HUES64 (cell line): ENCODE measurements at regions not wholly inside any gene's neighbourhood (a gene's known extent, or its start where the extent isn't known, plus 50 kb on each side); places are given as distances from the start of the nearest gene placed in this dataset.

ENCODE experiments used
- H3K27ac ChIP-seq: 2 replicates; pipeline ENCODE4 v1.7.0; 2013; ENCODE audit warnings: low read depth, low read length, inconsistent platforms
- H3K27me3 ChIP-seq: 2 replicates; pipeline ENCODE4 v1.6.1; 2013; ENCODE audit warnings: mild to moderate bottlenecking, low read length; ENCODE audit not compliant: insufficient read depth
- H3K36me3 ChIP-seq: 2 replicates; pipeline ENCODE4 v1.6.1; 2013; ENCODE audit warnings: mild to moderate bottlenecking, low read length; ENCODE audit not compliant: insufficient read depth
- H3K4me1 ChIP-seq: 2 replicates; pipeline ENCODE4 v1.6.1; 2013; ENCODE audit warnings: mild to moderate bottlenecking, low read length, moderate library complexity; ENCODE audit not compliant: insufficient read depth
- H3K4me3 ChIP-seq: 2 replicates; pipeline ENCODE4 v1.5.1; 2013; ENCODE audit warnings: mild to moderate bottlenecking, low read length, moderate library complexity
- H3K9ac ChIP-seq: 2 replicates; pipeline ENCODE4 v1.6.1; 2013; ENCODE audit warnings: mild to moderate bottlenecking, low read depth, low read length
- H3K9me3 ChIP-seq: 2 replicates; pipeline ENCODE4 v1.6.1; 2013; ENCODE audit warnings: low read depth, low read length; ENCODE audit not compliant: insufficient read depth
- WGBS: fragments of 150-250, 120-280 bp; methylation state at CpG from one replicate; pipeline ENCODE4 v1.1.7; 2013; ENCODE audit warnings: missing lambda C conversion rate; 5-methylcytosine and 5-hydroxymethylcytosine counted together

GRCh38 chr15:31259562-31260252 lies 66.9 kb upstream of the KLF13 start:
- Histone ChIP-seq H3K27me3 (no peaks in the 10 kb centered on the region), H3K4me3 (no peak overlapping the region), H3K9ac (no peak overlapping the region), H3K9me3 (no peaks in the 10 kb centered on the region), H3K36me3 (no peaks in the 10 kb centered on the region), H3K4me1 (no peaks in the 10 kb centered on the region), H3K27ac (no peak overlapping the region)
- WGBS: 80% methylated on average over 1 of the region's 1 CpG

DNA sequence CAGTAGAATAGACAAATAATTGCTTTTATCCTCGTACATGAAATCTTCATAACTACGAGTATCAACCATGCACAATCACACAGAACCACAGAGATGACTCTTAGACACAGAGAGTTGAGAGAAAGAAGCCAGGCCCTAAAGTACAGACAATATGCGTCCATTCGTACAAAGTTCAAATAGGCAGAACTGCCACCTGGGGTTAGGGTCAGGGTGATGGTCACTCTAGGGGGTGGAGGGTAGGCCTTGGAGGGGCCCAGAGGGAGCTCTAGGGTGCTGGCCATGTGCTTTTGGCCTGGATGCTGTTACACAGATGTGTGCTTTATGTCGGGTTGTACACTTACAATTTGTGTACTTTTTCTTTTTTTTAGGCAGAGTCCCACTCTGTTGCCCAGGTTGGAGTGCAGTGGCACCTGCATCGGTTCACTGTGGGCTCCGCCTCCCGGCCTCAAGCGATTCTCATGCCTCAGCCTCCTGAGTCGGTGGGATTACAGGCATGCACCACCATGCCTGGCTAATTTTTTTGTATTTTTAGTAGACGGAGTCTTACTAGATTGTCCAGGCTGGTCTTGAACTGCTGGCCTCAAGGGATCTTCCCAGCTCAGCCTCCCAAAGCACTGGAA lies 65.9 kb upstream of the KLF13 start:
- H3K4me1 ChIP-seq: peaks cover 2% of the 10 kb centered on the region; the same call in 1 of the 2 replicates
- 97% methylated on average over 11 of the region's 11 CpGs for WGBS
- H3K27ac ChIP-seq: no peak overlapping the region
- H3K27me3 ChIP-seq: no peaks in the 10 kb centered on the region
- no peaks in the 10 kb centered on the region for H3K36me3 ChIP-seq
- H3K4me3 ChIP-seq: no peak overlapping the region
- H3K9me3 ChIP-seq: no peaks in the 10 kb centered on the region
- H3K9ac ChIP-seq: no peak overlapping the region

DNA sequence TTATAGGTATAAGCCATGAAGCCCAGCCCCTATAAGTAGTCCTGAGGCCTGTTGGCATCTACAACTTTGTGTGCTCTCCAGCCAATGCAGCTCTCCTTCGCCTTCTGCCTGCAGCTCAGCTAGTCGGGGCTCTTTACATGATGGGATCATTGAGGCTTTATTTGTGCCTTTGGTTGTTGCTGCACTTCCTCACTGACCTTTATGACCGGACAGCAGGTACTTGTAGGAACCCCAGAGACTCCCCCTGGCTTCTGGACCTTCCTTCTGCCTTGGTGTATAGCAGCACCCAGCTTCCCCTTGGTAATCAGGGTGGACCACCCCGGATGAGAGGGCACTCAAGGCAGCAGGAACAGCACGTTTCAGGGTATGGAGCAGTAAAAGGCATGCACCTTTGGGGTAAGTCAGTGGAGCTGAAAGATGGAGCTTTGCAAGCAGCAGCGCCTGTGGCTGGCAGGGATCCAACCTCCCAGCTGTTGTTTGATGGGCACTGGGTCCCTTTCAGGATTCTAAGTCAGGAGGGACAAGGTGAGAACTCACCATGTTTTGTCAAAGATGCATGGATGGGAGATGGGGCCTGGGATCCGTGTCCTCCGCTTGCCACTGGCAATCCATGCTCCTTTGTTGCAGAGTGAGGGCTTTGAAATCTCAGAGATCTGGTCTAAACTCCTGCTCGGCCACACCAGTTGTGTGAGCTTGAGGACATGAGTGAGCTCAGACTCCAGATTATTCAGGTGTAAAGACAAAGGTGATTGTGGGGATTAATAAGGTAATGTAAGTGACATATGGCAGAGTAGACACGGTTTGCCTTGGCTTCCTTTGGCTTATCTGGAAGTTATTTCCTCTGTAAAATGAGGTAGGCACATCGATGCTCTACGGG lies 65.1 kb upstream of the KLF13 start:
- Histone ChIP-seq H3K4me3 (no peak overlapping the region), H3K9me3 (no peaks in the 10 kb centered on the region), H3K4me1 (peaks cover 2% of the 10 kb centered on the region; the same call in 1 of the 2 replicates), H3K36me3 (no peaks in the 10 kb centered on the region), H3K9ac (no peak overlapping the region), H3K27ac (no peak overlapping the region), H3K27me3 (no peaks in the 10 kb centered on the region)
- 93% methylated on average over 12 of the region's 12 CpGs for WGBS

- Histone ChIP-seq H3K27ac (no peak overlapping the region), H3K27me3 (no peaks in the 10 kb centered on the region), H3K36me3 (no peaks in the 10 kb centered on the region), H3K4me1 (peaks cover 2% of the 10 kb centered on the region; the same call in 1 of the 2 replicates), H3K4me3 (no peak overlapping the region), H3K9ac (no peak overlapping the region), H3K9me3 (no peaks in the 10 kb centered on the region)
- 93% methylated on average over 4 of the region's 4 CpGs for WGBS
These were observed 64.5 kb upstream of the KLF13 start for GRCh38 chr15:31262143-31262530.

- peaks cover 2% of the 10 kb centered on the region; the same call in 1 of the 2 replicates for H3K4me1 ChIP-seq
- H3K27ac ChIP-seq: no peak overlapping the region
- no peak overlapping the region for H3K9ac ChIP-seq
- no peaks in the 10 kb centered on the region for H3K9me3 ChIP-seq
- H3K27me3 ChIP-seq: no peaks in the 10 kb centered on the region
- 91% methylated on average over 12 of the region's 12 CpGs for WGBS
- H3K36me3 ChIP-seq: no peaks in the 10 kb centered on the region
- H3K4me3 ChIP-seq: no peak overlapping the region
These were observed 63.5 kb upstream of the KLF13 start for GRCh38 chr15:31262901-31263671.

GRCh38 chr15:31263751-31264558 lies 62.7 kb upstream of the KLF13 start:
- no peak overlapping the region for H3K27ac ChIP-seq
- peaks cover 2% of the 10 kb centered on the region; the same call in 1 of the 2 replicates for H3K4me1 ChIP-seq
- H3K4me3 ChIP-seq: no peak overlapping the region
- no peaks in the 10 kb centered on the region for H3K9me3 ChIP-seq
- H3K9ac ChIP-seq: no peak overlapping the region
- H3K36me3 ChIP-seq: no peaks in the 10 kb centered on the region
- 89% methylated on average over 24 of the region's 24 CpGs for WGBS
- H3K27me3 ChIP-seq: no peaks in the 10 kb centered on the region

DNA sequence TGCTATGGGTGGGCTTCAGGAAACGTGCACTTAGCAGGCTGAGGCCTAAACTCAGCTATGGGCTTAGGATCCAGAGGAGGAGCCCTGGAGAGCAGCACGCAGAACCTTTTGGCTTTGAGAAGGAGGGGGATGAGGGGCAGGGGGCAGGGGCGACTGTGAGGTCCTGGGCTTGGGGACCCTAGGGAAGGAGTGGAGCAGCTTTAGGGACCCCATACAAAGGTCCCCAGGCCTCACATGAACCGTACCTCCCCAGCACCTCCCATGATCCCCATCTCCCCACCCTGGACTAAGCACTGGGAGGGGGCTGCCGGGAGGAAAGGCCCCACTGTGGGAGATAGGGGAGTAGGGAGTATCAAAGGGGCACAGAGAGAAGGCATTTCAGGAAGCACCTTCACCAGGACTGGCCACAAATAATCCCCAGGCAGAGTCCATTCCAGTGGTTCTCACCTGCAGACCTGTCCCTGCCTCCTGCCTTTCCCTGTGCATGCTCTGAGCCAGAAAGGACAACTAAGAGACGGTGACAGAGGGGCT lies 62.0 kb upstream of the KLF13 start:
- Histone ChIP-seq H3K27me3 (no peaks in the 10 kb centered on the region), H3K4me3 (no peak overlapping the region), H3K9me3 (no peaks in the 10 kb centered on the region), H3K36me3 (no peaks in the 10 kb centered on the region), H3K9ac (no peak overlapping the region), H3K4me1 (peaks cover 2% of the 10 kb centered on the region; the same call in 1 of the 2 replicates), H3K27ac (no peak overlapping the region)
- WGBS: 88% methylated on average over 5 of the region's 6 CpGs

GRCh38 chr15:31265090-31265870 lies 61.4 kb upstream of the KLF13 start:
- H3K4me3 ChIP-seq: no peak overlapping the region

DNA sequence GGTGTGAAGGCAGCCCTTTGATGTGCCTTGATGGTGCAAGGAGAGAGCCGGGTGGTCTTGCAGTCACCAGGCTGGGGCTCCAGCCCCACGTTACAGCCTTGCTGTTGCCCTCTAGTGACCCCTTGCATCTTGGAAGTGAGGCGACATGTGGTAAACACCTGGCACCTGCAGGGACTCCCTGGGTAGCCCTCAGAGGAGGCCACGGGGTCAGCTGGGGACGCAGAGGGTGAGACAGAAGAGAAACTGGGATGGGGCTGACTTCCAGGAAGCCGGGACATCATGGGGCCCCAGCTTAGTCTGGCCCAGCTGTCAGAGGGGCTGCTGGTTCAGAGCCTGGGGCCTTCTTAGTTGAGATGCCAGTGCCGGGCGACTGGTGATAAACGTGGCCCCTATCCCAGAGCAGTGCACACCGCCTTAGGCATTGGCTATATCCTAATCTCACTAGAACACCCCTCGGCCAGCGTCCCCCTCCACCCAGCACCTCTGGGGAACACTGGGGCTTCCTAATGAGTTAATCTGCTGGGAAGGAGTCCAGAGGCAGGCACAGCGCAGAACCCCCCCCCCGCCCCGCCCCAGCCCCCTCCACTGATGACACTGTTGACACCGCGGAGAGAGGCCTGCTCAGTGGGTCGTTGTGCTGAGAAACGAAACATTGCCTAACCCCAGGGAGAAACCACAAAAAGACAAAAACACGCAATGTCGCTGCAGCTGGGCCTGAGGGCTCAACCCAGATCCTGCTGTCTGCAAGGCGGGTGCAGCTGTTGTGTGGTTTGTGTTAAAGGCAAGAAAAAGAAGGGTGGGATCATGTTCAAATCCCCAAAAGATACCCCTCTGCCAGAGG lies 60.5 kb upstream of the KLF13 start:
- Histone ChIP-seq H3K27me3 (no peaks in the 10 kb centered on the region), H3K27ac (no peak overlapping the region), H3K36me3 (no peaks in the 10 kb centered on the region), H3K4me1 (peaks cover 2% of the 10 kb centered on the region; the same call in 1 of the 2 replicates), H3K9ac (no peak overlapping the region), H3K9me3 (no peaks in the 10 kb centered on the region), H3K4me3 (no peak overlapping the region)
- 88% methylated on average over 20 of the region's 22 CpGs for WGBS

More at GRCh38 chr15:31265090-31265870, 61.4 kb upstream of the KLF13 start:
- Histone ChIP-seq H3K27ac (no peak overlapping the region), H3K27me3 (no peaks in the 10 kb centered on the region), H3K4me1 (peaks cover 2% of the 10 kb centered on the region; the same call in 1 of the 2 replicates), H3K9ac (no peak overlapping the region), H3K9me3 (no peaks in the 10 kb centered on the region), H3K36me3 (no peaks in the 10 kb centered on the region)
- WGBS: 88% methylated on average over 21 of the region's 21 CpGs
